ENCODE measurements at regions not wholly inside any gene's neighbourhood (a gene's known extent, or its start where the extent isn't known, plus 50 kb on each side); places are given as distances from the start of the nearest gene placed in this dataset.
"Not testable (repeated sequence)": the region's sequence is repeated elsewhere in the genome, so short reads cannot be mapped to it uniquely, and the experiment has no call there.

DNA sequence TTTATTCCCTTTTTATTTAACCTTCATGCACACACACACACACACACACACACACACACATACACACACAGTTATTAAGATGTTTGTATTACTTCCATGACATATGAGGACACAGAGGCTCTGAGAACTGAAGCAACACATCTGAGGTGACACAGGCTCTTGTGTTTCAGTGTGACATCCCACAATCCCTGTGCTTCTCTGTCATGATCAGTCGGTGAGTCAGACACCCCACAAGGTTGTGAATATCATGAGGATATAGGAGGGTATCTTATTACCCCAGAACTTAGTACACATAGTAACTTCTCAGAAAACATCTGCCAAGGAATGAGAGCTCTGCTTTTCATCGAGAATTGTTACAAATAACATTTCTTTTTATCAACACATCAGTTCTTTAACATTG, 459.3 kb downstream of the PLPP3 start:
- no peak for DNase-seq (ENCODE audit: low read depth)

DNA sequence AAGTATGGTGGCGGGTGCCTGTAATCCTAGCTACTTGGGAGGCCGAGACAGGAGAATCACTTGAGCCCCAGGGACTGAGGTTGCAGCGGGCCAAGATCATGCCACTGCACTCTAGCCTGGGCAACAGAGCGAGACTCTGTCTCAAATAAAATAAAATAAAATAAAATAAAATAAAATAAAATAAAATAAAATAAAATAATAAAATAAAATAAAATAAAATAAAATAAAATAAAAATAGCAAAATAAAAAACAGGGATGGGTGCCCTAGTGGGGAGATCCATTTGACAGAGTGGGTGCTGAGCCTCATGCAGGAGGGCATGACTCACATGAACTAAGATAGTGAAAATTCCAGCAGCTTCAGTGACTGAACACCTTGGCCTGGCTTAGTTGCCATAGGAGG, 460.7 kb downstream of the PLPP3 start:
- not testable (repeated sequence) for DNase-seq (ENCODE audit: low read depth)

DNA sequence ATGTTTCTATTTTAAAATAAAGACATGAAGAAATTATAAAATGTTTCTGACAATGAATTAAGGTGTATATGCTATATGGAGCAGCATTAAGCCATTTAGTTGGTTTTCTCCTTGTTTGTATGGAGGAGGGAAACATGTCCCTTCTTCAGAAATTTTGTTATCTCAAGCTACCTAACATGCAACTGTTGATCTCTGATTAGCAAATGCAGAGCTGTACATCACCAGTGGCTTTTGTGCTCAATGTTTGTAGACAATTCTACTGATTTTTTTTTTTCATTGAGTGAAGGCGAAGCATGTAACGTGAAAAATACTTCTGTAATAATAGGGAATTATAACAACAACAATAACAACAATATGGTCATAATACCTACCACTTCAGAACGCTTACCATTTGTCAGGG, 463.7 kb downstream of the PLPP3 start:
- DNase-seq (ENCODE audit: low read depth): no peak

DNA sequence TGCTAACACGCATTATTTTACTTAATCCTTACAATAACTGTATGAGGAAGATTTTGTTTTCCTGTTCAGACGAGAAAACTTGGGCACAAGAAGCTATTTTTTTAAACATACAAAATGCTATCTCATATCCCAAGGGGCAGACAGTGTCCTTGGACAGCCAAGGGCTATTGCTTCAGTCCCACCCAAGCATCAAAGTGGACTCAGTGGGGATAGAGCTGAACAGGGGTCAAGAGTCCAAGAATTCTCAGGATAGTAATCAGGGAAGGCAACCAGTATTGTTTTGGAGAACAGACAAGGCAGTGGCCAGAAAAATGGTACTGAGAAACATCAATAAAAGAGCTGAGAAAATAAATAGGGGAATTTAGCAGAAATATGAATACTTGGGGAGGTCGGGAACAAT, 465.7 kb downstream of the PLPP3 start:
- DNase-seq (ENCODE audit: low read depth): no peak

DNA sequence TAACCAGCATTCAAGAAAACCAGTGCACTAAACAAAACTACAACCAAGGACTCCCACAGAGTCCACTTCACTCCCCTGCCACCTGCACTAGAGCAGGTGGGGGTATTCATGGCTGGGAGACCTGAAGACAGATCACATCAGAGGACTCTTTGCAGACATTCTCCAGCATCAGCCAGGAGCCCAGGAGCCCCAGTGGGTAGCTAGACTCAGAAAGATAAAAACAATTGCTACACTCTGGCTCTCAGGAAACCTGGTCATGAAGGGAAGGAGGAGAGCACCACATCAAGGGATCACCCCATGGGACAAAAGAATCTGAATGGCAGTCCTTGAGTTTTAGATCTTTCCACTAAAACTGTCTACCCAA, 472.1 kb downstream of the PLPP3 start:
- no peak for DNase-seq (ENCODE audit: low read depth)

DNA sequence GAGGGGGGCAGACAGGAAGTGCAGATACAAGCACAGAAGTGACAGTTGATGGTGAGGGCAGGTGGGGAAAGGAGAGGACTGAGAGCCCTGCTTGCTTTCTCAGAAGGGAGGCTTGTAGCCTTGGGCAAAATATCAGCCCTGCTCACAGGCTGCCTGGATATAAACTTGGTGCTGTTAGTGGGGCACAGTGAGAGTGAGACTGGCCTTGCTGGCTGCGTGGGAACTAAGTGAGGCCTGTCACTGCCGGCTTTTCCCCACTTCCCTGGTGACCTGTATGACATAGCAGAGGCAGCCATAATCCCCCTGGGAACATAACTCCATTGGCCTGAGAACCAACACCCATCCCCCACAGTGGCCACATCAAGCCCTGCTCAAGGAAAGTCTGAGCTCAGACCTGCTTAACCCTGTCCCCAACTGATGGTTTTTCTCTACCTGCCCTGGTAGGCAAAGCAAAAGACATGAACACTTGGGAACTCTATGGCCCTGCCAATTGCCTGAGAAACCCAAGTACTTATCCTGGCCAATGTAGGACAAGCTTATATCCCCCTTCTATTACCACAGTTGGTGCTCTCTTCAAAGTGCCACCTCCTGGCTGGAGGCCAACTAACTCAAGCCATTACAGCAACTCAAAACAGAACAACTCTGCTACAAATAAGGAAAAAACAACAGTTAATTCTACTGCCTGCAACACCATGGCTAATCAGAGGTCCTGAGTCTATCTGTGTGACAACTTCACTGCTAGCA, 472.7 kb downstream of the PLPP3 start:
- DNase-seq (ENCODE audit: low read depth): no peak

DNA sequence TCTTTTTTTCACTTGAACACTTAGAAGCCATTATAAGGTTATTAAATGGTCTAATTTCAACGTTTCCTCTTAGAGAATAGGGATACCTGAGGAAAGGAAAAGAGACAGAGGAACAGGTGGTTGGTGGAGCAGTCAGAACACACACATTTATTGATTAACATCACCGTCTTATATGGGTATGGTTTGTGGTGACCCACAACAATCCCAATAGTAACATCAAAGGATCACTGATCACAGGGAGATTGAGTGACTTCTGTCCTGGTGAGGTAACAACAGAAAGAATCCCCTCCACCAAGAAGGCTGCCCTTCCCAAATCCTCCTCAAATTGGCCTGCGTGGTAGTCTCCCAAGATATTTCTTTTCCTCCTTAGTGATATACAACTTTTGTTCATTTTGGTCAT, 474.0 kb downstream of the PLPP3 start:
- no peak for DNase-seq (ENCODE audit: low read depth)

DNA sequence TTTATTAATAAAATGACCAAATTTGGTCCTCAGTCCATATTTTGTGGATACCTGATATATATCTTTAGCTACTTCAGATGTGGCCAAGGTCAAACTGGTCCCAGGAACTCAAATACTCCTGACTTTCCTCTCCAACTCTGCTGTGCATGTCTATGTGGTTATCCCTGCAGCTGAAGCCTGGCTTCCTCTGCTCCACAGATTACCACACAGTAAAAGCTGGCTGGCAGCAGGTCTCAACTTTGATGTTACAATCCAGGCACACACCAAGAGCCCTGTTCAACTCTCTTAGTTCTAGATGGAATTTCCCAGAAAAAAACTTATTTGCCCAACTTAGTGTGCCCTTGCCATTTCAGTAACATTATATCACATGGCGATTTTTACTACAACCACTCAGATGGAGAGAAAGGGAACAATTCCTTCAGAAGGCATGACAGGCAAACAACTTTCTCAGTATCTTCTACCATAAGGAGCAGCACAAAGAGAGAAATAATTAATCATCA, 479.5 kb downstream of the PLPP3 start:
- DNase-seq (ENCODE audit: low read depth): no peak

DNA sequence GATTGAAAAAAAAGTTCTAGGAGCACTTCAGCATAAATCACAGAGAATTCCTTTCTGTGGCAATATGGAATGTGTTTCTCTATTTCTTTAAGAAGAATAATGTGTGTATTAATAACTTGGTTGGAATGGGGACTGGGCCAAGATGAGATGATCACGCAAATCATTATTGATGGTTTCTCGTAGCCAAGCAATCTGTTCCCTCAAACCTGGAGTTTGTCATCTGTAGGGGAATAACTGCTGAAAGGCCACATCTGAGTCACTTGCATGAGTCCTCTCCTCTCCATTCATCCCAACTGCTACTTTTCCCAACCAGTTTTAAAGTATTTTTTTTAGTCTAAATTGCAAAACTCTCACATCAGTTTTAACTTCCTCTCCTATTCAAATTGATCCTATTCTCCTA, 480.4 kb downstream of the PLPP3 start:
- DNase-seq (ENCODE audit: low read depth): peak; percentile 85

DNA sequence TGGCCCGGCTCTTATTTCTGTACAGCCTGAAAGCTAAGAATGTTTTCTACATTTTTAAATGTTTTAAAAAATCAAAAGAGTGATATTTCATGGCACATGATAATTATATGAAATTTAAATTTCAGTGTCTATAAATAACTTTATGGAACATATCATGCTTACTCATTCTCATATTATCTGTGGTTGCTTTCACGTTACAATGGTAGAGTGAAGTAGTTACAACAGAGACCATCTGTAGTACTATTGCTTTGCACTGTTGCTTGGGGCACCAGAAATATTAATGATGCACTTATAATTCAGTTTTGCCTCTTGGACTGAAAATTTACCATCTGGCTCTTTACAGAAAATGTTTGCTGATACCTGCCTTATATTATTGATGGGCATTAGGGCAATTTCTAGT, 481.6 kb downstream of the PLPP3 start:
- no peak for DNase-seq (ENCODE audit: low read depth)

DNA sequence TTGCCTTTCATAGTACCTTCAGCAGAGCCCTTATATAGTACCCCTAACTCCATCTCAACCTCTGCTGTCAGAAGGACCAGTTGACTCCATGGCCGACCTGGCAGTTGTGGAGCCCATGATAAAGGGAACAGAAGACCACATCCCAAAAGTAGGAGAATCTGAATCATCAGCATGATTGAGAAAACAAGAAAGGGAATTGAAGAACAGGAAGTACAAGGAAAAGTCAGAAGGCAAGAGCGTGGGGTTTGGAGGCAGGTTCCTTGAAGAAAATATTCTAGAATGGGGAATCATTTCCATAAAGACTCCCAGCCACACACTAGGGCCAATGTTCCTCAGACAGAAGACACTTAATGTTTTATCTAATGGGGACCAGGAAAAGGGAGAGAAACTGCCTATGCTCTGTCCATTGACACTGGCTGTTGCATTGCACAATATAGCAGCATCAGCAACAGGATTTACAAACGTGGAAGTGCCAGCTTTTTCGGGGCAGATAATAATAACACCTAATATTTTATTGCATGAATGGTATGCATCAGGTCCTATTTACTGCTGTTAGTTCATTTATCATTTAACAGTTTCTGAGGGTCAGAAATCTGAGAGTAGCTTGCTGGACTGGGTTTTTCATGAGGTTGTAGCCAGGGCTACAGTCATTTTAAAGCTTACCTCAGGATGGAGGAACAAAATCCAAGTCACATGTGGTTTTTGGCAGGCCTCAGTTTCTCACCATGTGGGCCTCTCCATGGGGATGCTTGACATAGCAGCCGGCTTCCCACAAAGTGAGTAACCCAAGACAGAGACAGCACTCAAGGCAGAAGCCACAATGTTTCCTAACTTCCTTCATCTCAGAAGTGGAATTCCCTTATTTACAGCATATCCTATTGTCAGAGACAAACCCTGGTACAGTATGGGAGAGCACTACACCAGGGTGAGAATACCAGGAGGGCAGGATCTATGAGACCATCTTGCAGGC, 483.4 kb downstream of the PLPP3 start:
- peak; percentile 94 for DNase-seq (ENCODE audit: low read depth)

DNA sequence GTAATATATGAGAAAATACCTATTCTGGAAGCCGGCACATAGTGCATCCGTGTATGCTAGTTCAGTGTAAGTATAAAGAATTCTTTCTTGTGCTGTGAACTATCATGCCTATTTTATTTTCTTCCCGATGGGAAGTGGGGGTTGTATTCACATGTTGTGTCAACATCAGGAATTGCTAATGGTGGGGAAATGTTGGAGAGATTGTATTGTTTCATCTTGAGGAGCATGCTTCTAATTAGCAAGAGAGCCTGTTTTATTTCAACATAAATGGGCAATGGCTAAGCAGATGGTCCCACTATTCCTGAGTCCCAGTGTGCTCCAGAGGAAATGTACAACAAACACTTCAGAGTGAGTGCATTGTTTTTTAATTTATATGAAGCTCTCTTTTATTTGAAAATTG, 485.2 kb downstream of the PLPP3 start:
- DNase-seq (ENCODE audit: low read depth): peak; percentile 52

DNA sequence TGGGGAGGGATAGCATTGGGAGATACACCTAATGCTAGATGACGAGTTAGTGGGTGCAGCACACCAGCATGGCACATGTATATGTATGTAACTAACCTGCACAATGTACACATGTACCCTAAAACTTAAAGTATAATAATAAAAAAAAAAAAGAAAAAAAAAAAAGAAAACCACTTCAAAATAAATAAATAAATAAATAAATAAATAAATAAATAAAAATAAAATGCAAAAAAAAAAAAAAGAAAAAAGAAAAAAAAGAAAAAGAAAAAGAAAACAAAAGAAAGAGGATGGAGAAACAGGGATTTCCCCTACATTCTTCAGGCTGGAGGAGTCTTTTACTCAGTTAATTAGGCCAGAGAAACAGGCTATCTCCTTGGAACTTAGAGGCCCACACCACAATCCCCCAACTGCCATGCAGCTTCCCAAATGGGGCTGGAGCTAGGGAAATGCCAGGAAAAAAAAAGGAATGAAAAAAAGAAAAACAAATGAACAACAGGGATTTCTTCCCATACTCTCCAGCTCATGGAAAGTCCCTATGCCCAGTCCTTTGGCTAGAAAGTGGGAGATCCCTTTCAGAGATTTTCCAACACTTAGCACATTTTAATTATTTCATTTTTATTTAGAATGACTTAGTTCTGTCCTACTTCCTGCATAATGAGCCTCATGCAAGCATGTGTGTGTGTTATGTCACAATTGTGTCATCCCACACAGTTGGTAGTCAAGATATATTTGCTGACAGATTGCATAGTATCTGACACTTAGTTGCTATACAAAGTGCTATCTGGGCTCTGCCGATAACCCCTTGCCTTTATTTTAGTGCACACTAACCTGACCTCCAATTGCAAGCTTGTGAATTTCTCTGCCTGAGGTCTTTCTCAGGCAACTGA, 486.4 kb downstream of the PLPP3 start:
- no peak for DNase-seq (ENCODE audit: low read depth)

DNA sequence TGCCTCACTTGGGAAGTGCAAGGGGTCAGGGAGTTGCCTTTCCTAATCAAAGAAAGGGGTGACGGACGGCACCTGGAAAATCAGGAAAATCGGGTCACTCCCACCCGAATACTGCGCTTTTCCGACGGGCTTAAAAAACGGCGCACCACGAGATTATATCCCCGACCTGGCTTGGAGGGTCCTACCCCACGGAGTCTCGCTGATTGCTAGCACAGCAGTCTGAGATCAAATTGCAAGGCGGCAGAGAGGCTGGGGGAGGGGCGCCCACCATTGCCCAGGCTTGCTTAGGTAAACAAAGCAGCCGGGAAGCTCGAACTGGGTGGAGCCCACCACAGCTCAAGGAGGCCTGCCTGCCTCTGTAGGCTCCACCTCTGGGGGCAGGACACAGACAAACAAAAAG, 489.5 kb downstream of the PLPP3 start:
- DNase-seq (ENCODE audit: low read depth): not testable (repeated sequence)

DNA sequence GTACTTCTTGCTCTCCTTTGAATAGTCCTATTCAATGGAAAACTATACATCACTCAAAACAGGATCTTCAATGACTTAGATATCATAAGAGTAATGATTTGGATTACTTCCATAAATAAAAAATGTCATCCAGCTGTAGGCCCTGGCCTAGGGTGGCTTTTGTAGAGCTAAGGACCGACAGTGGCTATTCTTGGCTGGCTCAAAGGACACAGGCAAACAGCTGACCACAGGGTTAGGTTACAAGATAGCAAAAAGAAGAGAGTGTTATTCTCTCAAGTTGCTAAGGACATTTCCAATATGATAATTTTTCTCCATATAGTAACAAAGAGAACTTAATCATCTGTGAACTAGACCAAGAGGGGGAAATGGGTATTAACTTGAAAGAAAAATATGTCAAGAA, 495.1 kb downstream of the PLPP3 start:
- no peak for DNase-seq (ENCODE audit: low read depth)

DNA sequence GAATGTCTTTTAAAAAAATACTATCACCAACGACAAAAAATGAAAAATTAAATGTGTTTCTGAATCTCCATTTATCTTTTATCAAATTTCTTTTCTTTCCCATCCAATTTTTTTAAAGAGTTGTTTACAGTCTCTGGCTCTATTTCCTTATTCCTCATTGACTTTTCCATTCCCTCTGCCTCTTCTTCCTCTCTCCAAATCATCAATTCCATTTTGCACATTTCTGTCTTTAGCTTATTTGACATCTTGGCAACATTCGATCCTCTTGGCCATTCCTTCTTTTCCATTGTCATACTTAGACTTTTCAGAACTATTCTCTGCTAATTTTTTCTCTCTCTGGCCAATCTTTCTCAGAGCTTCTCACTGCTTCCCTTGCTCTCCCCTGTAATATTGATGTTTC, 497.6 kb downstream of the PLPP3 start:
- DNase-seq (ENCODE audit: low read depth): no peak

DNA sequence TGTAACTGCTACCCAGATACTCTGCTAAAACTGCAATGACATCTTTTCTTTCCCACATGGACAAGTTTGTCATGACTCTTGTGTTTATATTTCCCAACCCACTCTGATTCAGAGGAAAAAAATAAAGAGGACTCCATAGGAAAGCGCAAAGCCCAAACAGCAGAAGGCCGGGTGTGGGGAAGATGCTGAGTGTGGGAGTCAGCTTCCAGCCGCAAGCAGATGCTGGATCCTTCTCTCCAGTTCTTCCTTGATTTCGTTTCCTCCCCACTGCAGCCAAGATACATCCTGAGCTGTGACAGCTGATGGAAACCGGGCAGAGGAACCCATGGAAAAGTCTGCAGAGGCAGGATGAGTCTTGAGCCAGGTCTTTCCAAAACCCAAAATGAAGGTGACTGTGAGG, 498.2 kb downstream of the PLPP3 start:
- peak; percentile 87 for DNase-seq (ENCODE audit: low read depth)

DNA sequence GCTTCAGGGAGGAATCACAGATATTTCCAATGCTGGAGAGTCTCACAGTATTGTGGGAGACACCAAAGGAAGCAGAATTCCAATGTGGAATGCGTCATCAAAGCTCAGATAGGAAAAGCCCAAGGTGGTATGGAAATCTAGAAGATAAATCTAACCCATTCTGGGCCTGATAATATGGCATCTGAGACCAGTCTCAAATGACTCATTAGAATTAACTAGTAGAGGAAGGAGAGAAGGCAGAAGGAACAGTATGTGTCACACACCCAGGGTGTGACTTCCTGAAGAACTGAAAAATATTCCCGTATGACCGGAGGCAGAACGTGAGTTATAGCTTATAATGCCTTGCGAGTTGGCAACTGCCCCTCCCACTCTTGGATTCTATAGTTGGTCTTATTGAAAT, 499.2 kb downstream of the PLPP3 start:
- DNase-seq (ENCODE audit: low read depth): no peak

DNA sequence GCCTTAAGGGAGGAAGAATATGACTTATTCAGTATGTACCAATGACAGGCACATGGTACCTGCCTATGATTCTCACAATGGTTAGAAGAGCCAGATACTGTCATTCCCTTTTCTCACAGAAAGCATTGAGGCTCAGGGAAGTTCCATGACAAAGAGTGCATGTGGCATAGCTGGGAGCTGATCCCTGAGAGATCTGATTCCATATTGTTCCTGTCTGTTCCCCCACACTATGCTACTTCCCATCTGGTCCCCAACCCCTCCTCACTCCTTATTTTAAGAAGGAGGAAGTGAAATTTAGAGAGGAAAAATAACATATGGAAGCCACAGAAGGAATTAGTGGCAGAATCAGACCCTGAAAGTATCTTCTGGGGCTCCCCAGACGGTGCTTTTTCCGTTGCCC, 500.0 kb downstream of the PLPP3 start:
- no peak for DNase-seq (ENCODE audit: low read depth)

DNA sequence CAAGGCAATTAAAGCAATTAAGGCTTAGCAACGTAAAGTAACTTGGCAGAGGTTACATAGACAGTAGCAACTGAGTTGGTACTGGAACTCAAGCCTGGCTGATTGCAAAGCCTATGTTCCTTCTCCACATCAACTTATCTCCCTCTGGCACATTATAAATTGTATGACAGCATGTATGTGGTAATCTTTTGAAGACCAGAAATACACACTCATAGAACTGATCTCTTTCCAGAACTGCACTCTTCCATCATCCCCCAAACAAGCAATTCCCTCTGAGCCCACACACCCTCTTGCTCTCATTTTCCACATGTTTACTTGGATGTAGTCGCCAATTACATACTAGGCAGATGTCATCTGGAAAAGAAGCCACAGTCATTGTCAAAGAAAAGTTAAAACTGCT, 502.2 kb downstream of the PLPP3 start:
- no peak for DNase-seq (ENCODE audit: low read depth)

DNA sequence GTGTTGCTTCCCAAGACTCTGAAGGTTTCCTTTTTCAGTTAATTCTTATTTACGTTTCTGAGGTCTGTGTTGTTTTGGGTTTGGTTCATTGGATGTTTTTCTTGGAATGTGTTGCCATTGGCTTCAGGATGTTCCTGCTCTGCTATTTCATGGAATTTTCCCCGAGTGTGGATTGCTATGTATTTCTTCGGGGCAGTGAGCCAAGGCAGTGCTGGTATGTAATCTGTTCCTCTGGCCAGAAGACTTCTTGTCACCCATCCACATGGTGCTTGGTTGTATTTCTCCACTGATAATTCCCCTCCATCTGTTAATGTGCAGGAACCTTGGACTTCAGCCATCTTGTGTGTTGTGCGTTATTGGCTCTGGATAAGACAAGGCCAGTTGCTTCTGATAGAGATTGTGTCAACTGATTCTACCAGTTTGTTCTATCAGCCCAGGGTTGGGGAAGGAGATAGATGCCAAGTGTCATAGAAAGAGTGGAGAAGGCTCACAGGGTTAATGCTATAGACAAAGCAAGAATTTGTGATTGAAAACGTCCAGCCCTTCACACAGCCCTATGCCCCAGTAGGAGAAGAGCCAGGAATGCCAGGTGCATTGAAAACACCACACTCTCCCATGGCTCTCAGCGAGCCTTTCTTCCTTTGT, 505.2 kb downstream of the PLPP3 start:
- peak; percentile 97 for DNase-seq (ENCODE audit: low read depth)

DNA sequence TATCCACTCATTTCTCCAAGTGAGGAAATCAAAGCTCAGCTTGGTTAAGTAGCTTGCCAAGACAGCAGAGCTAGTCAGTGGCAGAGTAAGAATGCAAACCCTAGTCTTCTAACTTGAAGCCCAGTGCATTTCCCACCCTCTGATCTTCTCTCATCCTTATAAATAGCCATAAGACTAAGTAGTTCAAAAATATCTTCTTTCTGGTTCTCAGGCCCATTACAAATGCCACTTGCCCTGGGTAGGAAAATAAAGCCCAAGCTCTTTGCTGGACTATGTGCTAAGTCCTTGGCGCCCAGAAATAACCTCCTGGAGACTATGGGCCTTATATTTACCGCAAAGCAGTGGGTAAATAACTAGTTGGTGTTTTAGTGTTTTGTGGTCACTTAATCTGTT, 505.8 kb downstream of the PLPP3 start:
- no peak for DNase-seq (ENCODE audit: low read depth)
